CD4-positive, alpha-beta T cell (primary cell): ENCODE measurements at regions not wholly inside any gene's neighbourhood (a gene's known extent, or its start where the extent isn't known, plus 50 kb on each side); places are given as distances from the start of the nearest gene placed in this dataset.

ENCODE experiments used
- ATAC-seq: fragments of 200-7000 bp; cut with Tn5 transposase; one replicate; pipeline ENCODE4 v1.10.0; 2022; ENCODE audit warnings: mild to moderate bottlenecking; ENCODE audit not compliant: poor library complexity
- CTCF ChIA-PET: fragments of 350-600 bp; sonication (Branson Sonifier 250); formaldehyde crosslinking; loops from one replicate; lab custom pipeline; 2021; ENCODE audit warnings: antibody characterized with exemption, inconsistent platforms; lab: Charles Lee
- POLR2A ChIA-PET: fragments of 350-600 bp; sonication (Branson Sonifier 250); formaldehyde crosslinking; loops from one replicate; lab custom pipeline; 2021; ENCODE audit warnings: antibody characterized with exemption, inconsistent platforms; lab: Charles Lee
- DNase-seq, 14 experiments: peaks; one replicate each; pipeline ENCODE4 v3.0.0-alpha.2; 2013 to 2020; ENCODE audit warnings: mixed read lengths in 2 of 14
- H3K27ac ChIP-seq, 2 donors: one replicate each; pipeline versions ENCODE4 v1.5.1 to v1.7.0; 2013; ENCODE audit warnings: low read length in 2 of 2, low read depth in 1 of 2, mild to moderate bottlenecking in 1 of 2
- H3K27me3 ChIP-seq, 2 experiments: 1 replicate in 1 of 2; 2 replicates in 1 of 2; pipeline versions ENCODE4 v1.6.1 to v1.7.0; 2013; ENCODE audit warnings: low read length in 2 of 2, control low read depth in 1 of 2, mild to moderate bottlenecking in 1 of 2, moderate library complexity in 1 of 2; ENCODE audit not compliant: insufficient read depth in 2 of 2, control insufficient read depth in 1 of 2
- H3K36me3 ChIP-seq: one replicate; pipeline ENCODE4 v1.6.1; 2013; ENCODE audit warnings: low read length, control low read depth; ENCODE audit not compliant: insufficient read depth
- H3K4me1 ChIP-seq: one replicate; pipeline ENCODE4 v1.6.1; 2013; ENCODE audit warnings: low read length, control low read depth; ENCODE audit not compliant: insufficient read depth
- H3K4me3 ChIP-seq: one replicate; pipeline ENCODE4 v1.5.1; 2013; ENCODE audit warnings: mild to moderate bottlenecking, low read length, moderate library complexity
- H3K9me3 ChIP-seq, 2 experiments: 1 replicate in 1 of 2; 2 replicates in 1 of 2; pipeline versions ENCODE4 v1.6.1 to v1.7.0; 2013; ENCODE audit warnings: low read length in 2 of 2, mild to moderate bottlenecking in 2 of 2, control low read depth in 1 of 2, moderate library complexity in 1 of 2; ENCODE audit not compliant: control insufficient read depth in 1 of 2, insufficient read depth in 1 of 2
- H3K27ac Mint-ChIP-seq: one replicate; pipeline ENCODE4 v1.8.0; 2020; ENCODE audit warnings: mixed read lengths
- H3K27me3 Mint-ChIP-seq: one replicate; pipeline ENCODE4 v1.8.0; 2021; ENCODE audit warnings: mixed read lengths
- H3K36me3 Mint-ChIP-seq: one replicate; pipeline ENCODE4 v1.8.0; 2021; ENCODE audit warnings: low read depth, mixed read lengths
- H3K4me1 Mint-ChIP-seq: one replicate; pipeline ENCODE4 v1.8.0; 2021; ENCODE audit warnings: low read depth, mixed read lengths
- H3K4me3 Mint-ChIP-seq: one replicate; pipeline ENCODE4 v1.8.0; 2020; ENCODE audit warnings: mild to moderate bottlenecking, mixed read lengths
- H3K9me3 Mint-ChIP-seq: one replicate; pipeline ENCODE4 v1.8.0; 2020; ENCODE audit warnings: mixed read lengths
- CTCF ChIP-seq: fragments of 200-600 bp; IDR thresholded peaks from one replicate; pipeline ENCODE4 v1.8.0; 2022; ENCODE audit warnings: antibody characterized with exemption, mild to moderate bottlenecking
- intact Hi-C, 2 experiments: fragments of 100-400 bp; cut with DNase I in 1 of 2; cut with micrococcal nuclease in 1 of 2; formaldehyde crosslinking; loops; one replicate each; pipeline versions ENCODE4 v1.15.1 to v1.9.0; 2023 to 2025; cut with DNase I, micrococcal nuclease

GRCh38 chr6:99768166-99768565, 161.5 kb downstream of the PRDM13 start:
- no peak overlapping the region for H3K27ac ChIP-seq
- peaks cover 0 to 3% of the 10 kb centered on the region in 2 experiments for H3K27me3 ChIP-seq
- no peak overlapping the region for H3K4me3 Mint-ChIP-seq
- H3K4me1 ChIP-seq, result no peaks in the 10 kb centered on the region
- H3K36me3 Mint-ChIP-seq, result no peaks in the 10 kb centered on the region
- ATAC-seq (no peak), DNase-seq (no peak)
- intact Hi-C loops, result no loop called here
- ChIA-PET CTCF (no interaction called here), POLR2A (no interaction called here)
- no peak overlapping the region for H3K4me3 ChIP-seq
- H3K9me3 ChIP-seq, result no peaks in the 10 kb centered on the region
- H3K27me3 Mint-ChIP-seq, result peaks cover 24% of the 10 kb centered on the region
- H3K4me1 Mint-ChIP-seq, result no peaks in the 10 kb centered on the region
- no peak overlapping the region for H3K27ac Mint-ChIP-seq
- no peaks in the 10 kb centered on the region for H3K36me3 ChIP-seq
- no peaks in the 10 kb centered on the region for H3K9me3 Mint-ChIP-seq
- TF ChIP-seq CTCF, result no peak

GRCh38 chr6:99779631-99780555, 173.3 kb downstream of the PRDM13 start:
- Histone ChIP-seq H3K27me3 (peaks cover 2 to 15% of the 10 kb centered on the region in 2 experiments), H3K4me1 (no peaks in the 10 kb centered on the region), H3K36me3 (no peaks in the 10 kb centered on the region), H3K9me3 (no peaks in the 10 kb centered on the region), H3K27ac (no peak overlapping the region), H3K4me3 (no peak overlapping the region)
- POLR2A ChIA-PET, result no interaction called here
- no peak for TF ChIP-seq CTCF
- intact Hi-C loops, result no loop called here
- H3K4me1 Mint-ChIP-seq, result no peaks in the 10 kb centered on the region
- no peak for DNase-seq
- H3K27ac Mint-ChIP-seq, result no peak overlapping the region
- no peaks in the 10 kb centered on the region for H3K9me3 Mint-ChIP-seq
- H3K4me3 Mint-ChIP-seq, result no peak overlapping the region
- CTCF ChIA-PET, result no interaction called here
- H3K27me3 Mint-ChIP-seq, result peaks cover 73% of the 10 kb centered on the region
- no peak for ATAC-seq
- no peaks in the 10 kb centered on the region for H3K36me3 Mint-ChIP-seq

GRCh38 chr6:99780556-99780885, 173.9 kb downstream of the PRDM13 start:
- peaks cover 68% of the 10 kb centered on the region for H3K27me3 Mint-ChIP-seq
- POLR2A ChIA-PET, result no interaction called here

More at GRCh38 chr6:99780556-99780885, 173.9 kb downstream of the PRDM13 start:
- DNase-seq (no peak), ATAC-seq (no peak)
- TF ChIP-seq CTCF, result no peak
- H3K4me3 Mint-ChIP-seq, result no peak overlapping the region
- H3K9me3 ChIP-seq, result no peaks in the 10 kb centered on the region
- no peaks in the 10 kb centered on the region for H3K36me3 Mint-ChIP-seq
- intact Hi-C loops, result no loop called here
- H3K36me3 ChIP-seq, result no peaks in the 10 kb centered on the region
- H3K27me3 ChIP-seq, result peaks cover 4 to 15% of the 10 kb centered on the region in 2 experiments
- H3K9me3 Mint-ChIP-seq, result no peaks in the 10 kb centered on the region
- CTCF ChIA-PET, result no interaction called here
- no peaks in the 10 kb centered on the region for H3K4me1 ChIP-seq
- no peak overlapping the region for H3K27ac ChIP-seq
- H3K27ac Mint-ChIP-seq, result no peak overlapping the region
- H3K4me1 Mint-ChIP-seq, result no peaks in the 10 kb centered on the region
- no peak overlapping the region for H3K4me3 ChIP-seq
